ENCODE measurements at regions not wholly inside any gene's neighbourhood (a gene's known extent, or its start where the extent isn't known, plus 50 kb on each side); places are given as distances from the start of the nearest gene placed in this dataset.
"Not testable (repeated sequence)": the region's sequence is repeated elsewhere in the genome, so short reads cannot be mapped to it uniquely, and the experiment has no call there.

- no peak for DNase-seq
Observed at GRCh38 chr4:187070740-187071139, 347.1 kb upstream of the FAT1 start.

DNA sequence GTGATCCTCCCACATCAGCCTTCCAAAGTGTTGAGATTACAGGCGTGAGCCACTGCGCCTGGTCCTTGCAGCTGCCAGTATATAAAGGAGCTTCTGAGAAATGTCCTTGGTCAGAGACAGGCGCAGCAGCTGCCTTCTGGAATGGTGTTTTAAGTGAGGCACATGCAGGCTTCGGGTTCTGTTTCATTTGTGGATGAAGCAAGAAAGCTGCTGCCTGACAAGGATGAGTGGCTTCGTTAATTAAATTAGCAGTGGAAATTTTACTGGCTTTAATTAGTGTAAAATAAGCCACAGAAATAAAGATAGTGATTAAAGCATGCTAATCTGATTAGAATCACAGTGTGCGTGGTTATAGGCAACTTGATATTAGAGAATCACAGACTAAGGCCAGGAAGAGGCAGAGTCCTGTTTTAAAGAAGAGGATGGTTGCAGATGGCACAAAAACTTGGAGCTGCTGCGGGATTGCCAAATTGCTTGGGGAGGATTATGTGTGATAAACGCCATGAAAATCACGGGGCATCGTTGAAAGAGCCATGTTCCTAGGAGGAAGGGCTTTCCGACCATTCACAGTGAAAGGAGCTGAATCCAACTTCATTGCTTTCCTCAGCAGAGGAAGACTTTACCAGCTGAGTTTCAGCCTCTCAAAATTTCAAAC lies 348.4 kb upstream of the FAT1 start:
- DNase-seq, result peak; percentile 17

- DNase-seq, result no peak
Observed at GRCh38 chr4:187073820-187074219, 350.2 kb upstream of the FAT1 start.

DNA sequence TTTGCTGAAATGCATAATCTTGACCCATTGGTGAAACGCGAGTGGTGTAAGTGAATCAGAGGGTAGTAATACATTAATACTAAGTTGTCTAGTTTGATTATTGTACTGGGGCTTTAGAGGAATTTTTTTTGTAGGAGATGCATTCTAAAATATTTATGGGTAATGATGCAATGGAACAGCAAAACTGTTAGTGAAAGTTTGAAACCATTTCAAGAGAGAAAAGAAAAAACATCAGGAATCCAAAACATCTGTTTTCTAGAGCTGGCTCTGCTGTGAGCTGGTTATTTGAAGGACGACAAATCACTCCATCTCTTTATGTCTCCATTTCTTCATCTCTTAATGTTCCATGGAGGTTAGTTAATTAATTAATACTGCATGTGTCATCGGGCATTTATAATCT lies 351.9 kb upstream of the FAT1 start:
- DNase-seq, result peak; percentile 68

DNA sequence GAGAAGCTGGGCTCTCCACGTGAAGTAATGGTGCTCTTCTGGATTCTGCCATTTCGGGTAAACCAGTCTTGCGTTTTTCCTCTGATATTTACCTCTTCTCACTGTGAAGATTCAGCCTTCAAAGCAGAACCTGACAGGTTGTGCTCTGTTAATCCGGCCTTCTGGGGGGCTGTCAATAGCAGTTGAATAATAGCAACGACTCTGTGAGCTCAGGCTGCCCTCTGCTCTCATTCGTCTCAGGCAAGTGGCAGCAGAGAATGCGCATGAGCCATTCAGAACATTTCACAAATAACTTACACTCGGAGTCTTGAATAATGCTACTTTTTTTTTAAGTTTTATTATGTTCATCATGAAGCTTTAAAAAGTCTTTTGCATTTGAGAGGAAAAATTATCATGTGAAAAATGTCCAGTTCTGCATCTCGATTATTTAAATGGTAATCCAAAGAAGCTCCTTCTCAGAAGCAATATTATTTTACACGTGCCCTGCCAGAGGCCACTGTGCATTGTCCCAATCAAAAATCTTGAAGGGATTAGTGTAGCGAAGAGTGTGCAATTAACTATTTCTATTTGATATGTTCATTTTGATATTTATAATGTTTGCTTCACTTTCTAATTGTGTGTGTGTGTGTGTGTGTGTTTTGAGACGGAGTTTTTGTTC lies 354.2 kb upstream of the FAT1 start:
- DNase-seq, result no peak

DNA sequence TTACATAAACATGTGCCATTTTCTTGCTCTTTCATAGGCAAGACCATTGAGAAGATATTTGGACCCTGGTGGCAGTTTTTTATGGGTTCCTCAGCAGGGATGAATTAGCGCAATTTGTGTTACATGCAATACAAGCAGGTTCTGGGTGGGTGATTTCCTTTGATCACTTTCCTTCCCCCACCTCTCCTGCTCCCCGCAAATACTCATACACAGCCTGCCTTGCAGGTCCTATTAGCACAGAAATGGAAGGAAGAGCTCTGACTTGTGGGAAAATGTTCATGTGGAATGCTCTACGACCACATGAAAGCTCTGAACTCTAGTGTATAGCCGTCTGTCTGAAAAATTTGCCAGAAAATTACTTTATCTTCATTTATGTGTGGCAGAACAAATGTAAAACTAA lies 361.0 kb upstream of the FAT1 start:
- peak; percentile 22 for DNase-seq

- no peak for DNase-seq
Observed at GRCh38 chr4:187085339-187085738, 361.7 kb upstream of the FAT1 start.

GRCh38 chr4:187086151-187086550 lies 362.5 kb upstream of the FAT1 start:
- DNase-seq, result no peak

- no peak for DNase-seq
Observed at GRCh38 chr4:187088070-187088799, 364.6 kb upstream of the FAT1 start.

GRCh38 chr4:187090401-187090800 lies 366.7 kb upstream of the FAT1 start:
- no peak for DNase-seq

- DNase-seq, result not testable (repeated sequence)
Observed at GRCh38 chr4:187090832-187091231, 367.2 kb upstream of the FAT1 start.

GRCh38 chr4:187094144-187094543 lies 370.5 kb upstream of the FAT1 start:
- DNase-seq, result no peak

GRCh38 chr4:187098429-187098828 lies 374.8 kb upstream of the FAT1 start:
- DNase-seq, result no peak

DNA sequence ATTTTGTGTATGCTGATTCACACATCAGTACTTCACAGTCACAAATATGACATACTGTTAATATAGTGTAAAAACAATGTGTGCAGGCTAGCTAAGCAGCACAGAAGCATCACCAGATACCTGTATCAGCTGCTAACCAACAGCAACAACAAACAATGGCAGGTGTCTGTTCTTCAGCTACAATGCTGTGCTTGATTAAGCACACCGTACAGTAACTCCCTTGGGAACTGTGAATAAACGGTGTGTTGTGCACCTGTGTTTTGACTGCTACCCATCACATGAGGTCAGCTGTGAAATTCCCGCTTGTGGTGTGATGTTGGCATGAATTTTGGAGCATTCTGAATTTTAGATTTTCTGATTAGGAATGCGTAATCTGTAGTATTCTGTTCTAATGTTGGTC lies 379.7 kb upstream of the FAT1 start:
- DNase-seq, result no peak

GRCh38 chr4:187108845-187109244 lies 385.2 kb upstream of the FAT1 start:
- peak; percentile 70 for DNase-seq

DNA sequence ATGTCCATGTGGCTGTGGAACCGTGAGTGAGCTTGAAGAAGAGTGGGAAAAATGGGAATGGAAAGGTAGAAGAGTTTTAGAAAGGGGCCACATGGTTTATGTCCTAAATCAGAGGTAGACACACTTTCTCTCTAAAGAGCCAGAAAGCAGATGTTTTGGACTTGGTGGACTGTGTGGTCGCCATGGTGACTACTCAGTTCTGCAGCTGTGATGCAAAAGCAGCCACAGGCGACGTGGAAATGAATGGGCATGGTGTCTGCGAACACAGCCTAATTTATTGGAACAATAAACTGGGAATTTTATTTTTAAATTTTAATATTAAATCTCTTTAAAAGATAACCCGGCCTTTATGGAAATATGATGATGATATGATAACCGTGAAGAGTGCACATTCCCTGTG lies 386.0 kb upstream of the FAT1 start:
- DNase-seq, result no peak

- DNase-seq, result no peak
Observed at GRCh38 chr4:187118166-187118565, 394.5 kb upstream of the FAT1 start.

DNA sequence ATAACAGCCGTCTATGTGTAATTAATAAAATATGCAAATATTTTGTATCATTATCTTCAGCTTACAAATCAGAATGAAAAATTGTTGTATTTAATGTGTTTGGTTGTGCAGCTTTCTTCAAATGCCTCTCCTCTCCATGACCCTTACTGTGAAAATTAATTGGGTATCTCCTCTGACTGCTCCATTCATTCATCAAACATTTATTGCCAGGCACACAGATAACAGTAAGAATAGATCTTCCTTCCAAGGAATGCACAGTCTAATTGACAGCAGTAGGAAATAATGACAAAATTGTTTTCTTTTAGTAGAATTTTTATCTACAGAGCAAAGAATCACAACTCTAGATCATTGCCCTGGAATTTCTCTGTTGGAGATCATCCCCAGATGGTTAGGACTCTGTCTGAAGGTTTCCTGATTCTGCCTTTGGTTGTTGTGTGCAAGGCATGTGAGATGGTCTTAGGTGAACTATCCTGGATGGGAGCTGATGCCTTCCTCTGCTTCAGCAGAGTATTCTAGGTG lies 395.0 kb upstream of the FAT1 start:
- DNase-seq, result peak; percentile 4

GRCh38 chr4:187124331-187124730 lies 400.7 kb upstream of the FAT1 start:
- no peak for DNase-seq

DNA sequence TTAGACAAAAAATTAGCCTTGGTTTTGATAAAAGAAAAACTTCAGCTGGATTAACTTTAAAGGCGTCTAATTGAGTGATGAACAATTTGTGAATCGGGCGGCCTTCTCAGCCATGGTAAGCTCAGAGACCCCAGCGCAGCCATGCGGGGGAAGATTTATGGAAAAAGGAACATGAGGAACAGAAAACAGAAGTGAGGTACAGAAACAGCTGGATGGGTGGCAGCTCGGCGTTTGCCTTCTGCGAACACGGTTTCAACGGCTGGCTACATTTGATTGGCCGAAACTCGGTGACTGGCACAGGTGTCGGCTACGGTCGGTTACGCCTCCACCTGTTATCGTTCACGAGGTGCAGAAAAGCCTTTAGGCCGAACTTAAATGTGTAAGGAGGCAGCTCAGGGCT lies 401.4 kb upstream of the FAT1 start:
- no peak for DNase-seq

DNA sequence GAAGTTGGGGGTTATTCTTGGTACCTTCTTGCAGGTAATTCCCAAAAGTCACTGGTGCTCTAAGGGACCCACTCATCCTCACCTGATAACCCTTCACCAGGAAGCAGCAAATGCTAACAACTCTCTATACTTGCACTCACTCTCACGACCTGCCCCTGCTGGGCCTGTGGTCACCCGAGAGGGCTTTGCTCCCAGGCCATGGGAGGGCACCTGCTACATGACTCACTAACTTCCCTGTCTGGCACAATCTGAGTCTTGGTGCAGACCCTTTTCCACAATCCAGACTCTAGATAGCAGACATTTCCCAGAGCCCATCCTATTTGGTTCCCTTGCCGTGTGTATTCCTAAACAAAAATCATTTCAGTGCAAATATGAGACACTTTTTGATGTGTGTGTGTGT lies 403.8 kb upstream of the FAT1 start:
- DNase-seq, result no peak

DNA sequence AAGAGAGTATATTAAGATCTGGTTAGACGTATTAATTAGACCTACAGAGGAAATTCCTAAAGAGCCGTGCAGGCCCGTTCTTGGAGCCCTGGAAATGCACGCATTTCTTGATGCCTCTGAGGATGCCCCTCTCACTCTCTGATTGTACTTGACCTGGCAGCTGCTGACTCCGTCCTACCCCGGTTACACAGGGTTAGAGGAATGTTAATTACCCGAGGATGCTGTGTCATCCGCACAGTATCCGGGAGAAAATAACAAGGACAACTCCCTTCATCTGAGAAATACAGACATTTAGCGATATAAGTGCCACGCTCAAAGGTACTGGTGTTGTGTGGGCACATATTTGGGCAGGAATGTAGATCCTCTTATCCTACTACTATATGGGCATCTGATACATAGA lies 404.6 kb upstream of the FAT1 start:
- peak; percentile 66 for DNase-seq

DNA sequence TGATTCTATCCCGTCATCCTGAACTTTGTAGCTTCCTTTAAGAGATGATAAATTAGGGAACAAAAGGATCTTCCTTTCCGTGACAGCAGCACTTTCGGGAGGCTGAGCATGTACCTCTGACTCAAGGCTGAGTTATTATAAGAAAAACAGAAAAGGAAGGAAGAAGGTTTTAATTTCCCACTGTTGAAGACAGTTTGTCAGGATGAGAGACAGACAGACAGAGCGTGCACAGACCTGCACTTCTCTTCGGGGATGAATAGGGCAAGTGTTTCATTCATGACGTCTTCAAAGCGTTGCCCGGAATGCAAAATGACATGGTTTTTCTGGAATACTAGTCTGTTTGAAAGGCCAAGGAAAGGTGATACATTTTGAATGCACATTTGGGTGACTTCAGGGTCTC lies 405.3 kb upstream of the FAT1 start:
- peak; percentile 64 for DNase-seq

- DNase-seq, result not testable (repeated sequence)
Observed at GRCh38 chr4:187131826-187132225, 408.2 kb upstream of the FAT1 start.

Measured in fibroblast of skin of abdomen (primary cell).